Endothelial cell (in vitro differentiated cells): ENCODE measurements at regions not wholly inside any gene's neighbourhood (a gene's known extent, or its start where the extent isn't known, plus 50 kb on each side); places are given as distances from the start of the nearest gene placed in this dataset.

Experiments used
- DNase-seq: peaks from one replicate; pipeline ENCODE4 v3.0.0; 2021; ENCODE audit warnings: low spot score
- H3K27ac Mint-ChIP-seq: one replicate; pipeline ENCODE4 v1.8.0; 2021; ENCODE audit warnings: mixed read lengths, inconsistent platforms; ENCODE audit not compliant: unreplicated experiment
- H3K27me3 Mint-ChIP-seq: one replicate; pipeline ENCODE4 v1.8.0; 2021; ENCODE audit warnings: mild to moderate bottlenecking, moderate library complexity, mixed read lengths, inconsistent platforms; ENCODE audit not compliant: unreplicated experiment
- H3K36me3 Mint-ChIP-seq: one replicate; pipeline ENCODE4 v1.8.0; 2021; ENCODE audit warnings: mild to moderate bottlenecking, low read depth, mixed read lengths, inconsistent platforms; ENCODE audit not compliant: unreplicated experiment
- H3K4me1 Mint-ChIP-seq: one replicate; pipeline ENCODE4 v1.8.0; 2021; ENCODE audit warnings: mild to moderate bottlenecking, mixed read lengths, inconsistent platforms; ENCODE audit not compliant: unreplicated experiment
- H3K4me3 Mint-ChIP-seq: one replicate; pipeline ENCODE4 v1.8.0; 2021; ENCODE audit warnings: mild to moderate bottlenecking, mixed read lengths, inconsistent platforms; ENCODE audit not compliant: unreplicated experiment
- H3K9me3 Mint-ChIP-seq: one replicate; pipeline ENCODE4 v1.8.0; 2021; ENCODE audit warnings: mixed read lengths, inconsistent platforms; ENCODE audit not compliant: unreplicated experiment
- CTCF ChIP-seq: fragments of 200-600 bp; sonication (generic); IDR thresholded peaks from one replicate; pipeline ENCODE4 v1.5.0; 2021; ENCODE audit warnings: antibody characterized with exemption; ENCODE audit not compliant: unreplicated experiment

- H3K27me3 Mint-ChIP-seq, result peaks cover 2% of the 10 kb centered on the region
- H3K27ac Mint-ChIP-seq, result no peak overlapping the region
- TF ChIP-seq CTCF, result no peak
- DNase-seq, result no peak
- H3K9me3 Mint-ChIP-seq, result no peaks in the 10 kb centered on the region
- no peaks in the 10 kb centered on the region for H3K36me3 Mint-ChIP-seq
- no peak overlapping the region for H3K4me3 Mint-ChIP-seq
- no peaks in the 10 kb centered on the region for H3K4me1 Mint-ChIP-seq
These were observed 497.6 kb downstream of the SUCLG1 start for GRCh38 chr2:83961512-83961911.

GRCh38 chr2:83960371-83960770 lies 498.7 kb downstream of the SUCLG1 start:
- Mint-ChIP-seq H3K27me3 (peaks cover 2% of the 10 kb centered on the region), H3K4me3 (no peak overlapping the region), H3K9me3 (no peaks in the 10 kb centered on the region), H3K4me1 (no peaks in the 10 kb centered on the region), H3K27ac (no peak overlapping the region), H3K36me3 (no peaks in the 10 kb centered on the region)
- DNase-seq, result no peak
- TF ChIP-seq CTCF, result no peak

- Mint-ChIP-seq H3K4me3 (no peak overlapping the region), H3K9me3 (no peaks in the 10 kb centered on the region), H3K4me1 (no peaks in the 10 kb centered on the region), H3K36me3 (no peaks in the 10 kb centered on the region), H3K27ac (no peak overlapping the region), H3K27me3 (peaks cover 2% of the 10 kb centered on the region)
- TF ChIP-seq CTCF, result no peak
- DNase-seq, result no peak
These were observed 499.8 kb downstream of the SUCLG1 start for GRCh38 chr2:83959266-83959665.

GRCh38 chr2:83956991-83957390 lies 502.1 kb downstream of the SUCLG1 start:
- no peak overlapping the region for H3K27ac Mint-ChIP-seq

GRCh38 chr2:83953697-83954096 lies 505.4 kb downstream of the SUCLG1 start:
- Mint-ChIP-seq H3K36me3 (no peaks in the 10 kb centered on the region), H3K4me3 (no peak overlapping the region), H3K4me1 (no peaks in the 10 kb centered on the region), H3K27me3 (peaks cover 2% of the 10 kb centered on the region), H3K9me3 (no peaks in the 10 kb centered on the region), H3K27ac (no peak overlapping the region)
- DNase-seq, result no peak
- TF ChIP-seq CTCF, result no peak

More at GRCh38 chr2:83956991-83957390, 502.1 kb downstream of the SUCLG1 start:
- Mint-ChIP-seq H3K4me1 (no peaks in the 10 kb centered on the region), H3K9me3 (no peaks in the 10 kb centered on the region), H3K4me3 (no peak overlapping the region), H3K36me3 (no peaks in the 10 kb centered on the region), H3K27me3 (peaks cover 2% of the 10 kb centered on the region)
- TF ChIP-seq CTCF, result no peak
- DNase-seq, result no peak
